ENCODE measurements at regions not wholly inside any gene's neighbourhood (a gene's known extent, or its start where the extent isn't known, plus 50 kb on each side); places are given as distances from the start of the nearest gene placed in this dataset.

DNA sequence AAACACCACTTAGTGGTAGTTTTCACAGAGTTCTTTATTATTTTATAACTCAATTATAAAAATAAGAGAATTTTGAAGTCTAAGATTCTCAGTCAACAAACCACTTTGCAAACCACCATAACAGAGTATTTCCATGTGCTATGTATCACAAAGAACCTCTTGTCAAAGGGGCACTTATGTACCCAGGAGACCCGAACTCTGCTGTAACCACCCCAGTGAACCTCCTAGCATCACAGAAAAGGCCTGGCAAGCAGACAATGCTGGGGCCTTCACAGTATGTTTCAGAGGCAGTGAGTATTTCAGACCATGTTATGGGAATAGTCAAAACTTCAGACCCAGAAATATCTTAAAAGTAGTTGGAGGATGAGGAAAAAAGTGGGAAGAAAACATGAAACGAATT, 714.1 kb downstream of the EFNB2 start:
- no peak for DNase-seq

- no peak for DNase-seq
These were observed 715.0 kb downstream of the EFNB2 start for GRCh38 chr13:105820415-105820814.

GRCh38 chr13:105817498-105817897, 718.0 kb downstream of the EFNB2 start:
- no peak for DNase-seq

DNA sequence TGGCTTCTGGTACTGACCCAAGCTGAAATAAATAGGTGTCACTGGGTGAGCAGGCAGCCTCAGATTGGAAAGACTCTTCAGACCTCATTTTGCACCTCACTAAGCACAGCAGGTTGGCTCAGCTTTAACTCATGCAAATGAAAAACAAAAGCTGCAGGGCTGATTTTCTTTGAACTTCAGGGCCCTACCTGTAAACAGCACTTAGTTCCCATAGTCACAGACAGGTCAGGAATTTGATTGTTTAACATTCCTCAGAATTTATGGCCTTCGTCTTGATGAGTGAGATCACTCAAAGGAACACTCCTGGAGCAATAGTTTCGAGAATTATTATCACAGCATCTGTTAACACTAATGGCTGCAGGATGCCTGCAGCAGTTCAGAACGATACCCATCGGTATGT, 718.5 kb downstream of the EFNB2 start:
- DNase-seq, result no peak

GRCh38 chr13:105814902-105815250, 720.6 kb downstream of the EFNB2 start:
- DNase-seq, result no peak

GRCh38 chr13:105814219-105814901, 721.1 kb downstream of the EFNB2 start:
- no peak for DNase-seq

- DNase-seq, result no peak
These were observed 728.9 kb downstream of the EFNB2 start for GRCh38 chr13:105806628-105806920.

DNA sequence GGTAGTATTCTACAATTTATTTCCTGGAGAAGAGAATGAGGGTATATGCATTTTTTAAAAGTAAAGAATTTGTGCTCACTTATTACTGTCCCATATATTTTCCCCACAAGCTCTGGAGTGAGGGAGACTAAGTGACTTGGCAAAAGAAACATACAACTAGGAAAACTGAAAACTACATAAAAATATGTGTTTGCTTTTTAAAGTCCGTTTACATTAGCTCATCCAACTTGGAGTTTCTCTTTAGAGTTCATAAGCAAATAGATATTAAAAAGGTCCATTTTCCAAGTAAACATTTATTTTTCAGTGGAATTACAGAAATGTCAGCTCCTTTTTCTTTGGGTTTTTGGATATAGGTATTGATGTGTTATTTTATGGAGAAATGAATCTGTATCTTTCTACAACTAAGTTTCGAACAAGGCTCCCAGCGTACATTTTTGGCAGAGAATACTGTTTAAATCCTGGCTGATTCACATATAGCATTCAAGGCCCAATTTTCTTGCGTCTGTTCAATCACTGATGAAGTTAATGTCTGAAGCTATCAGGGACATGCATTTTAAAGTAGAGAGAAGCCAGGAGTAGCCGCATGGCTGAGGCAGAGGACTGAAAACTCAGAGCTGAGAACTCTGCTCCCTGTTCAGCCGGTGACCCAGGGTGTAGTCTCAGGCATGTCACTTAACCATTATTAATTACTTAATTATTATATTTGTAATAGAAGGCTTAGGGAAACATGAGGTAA, 729.4 kb downstream of the EFNB2 start:
- no peak for DNase-seq

DNA sequence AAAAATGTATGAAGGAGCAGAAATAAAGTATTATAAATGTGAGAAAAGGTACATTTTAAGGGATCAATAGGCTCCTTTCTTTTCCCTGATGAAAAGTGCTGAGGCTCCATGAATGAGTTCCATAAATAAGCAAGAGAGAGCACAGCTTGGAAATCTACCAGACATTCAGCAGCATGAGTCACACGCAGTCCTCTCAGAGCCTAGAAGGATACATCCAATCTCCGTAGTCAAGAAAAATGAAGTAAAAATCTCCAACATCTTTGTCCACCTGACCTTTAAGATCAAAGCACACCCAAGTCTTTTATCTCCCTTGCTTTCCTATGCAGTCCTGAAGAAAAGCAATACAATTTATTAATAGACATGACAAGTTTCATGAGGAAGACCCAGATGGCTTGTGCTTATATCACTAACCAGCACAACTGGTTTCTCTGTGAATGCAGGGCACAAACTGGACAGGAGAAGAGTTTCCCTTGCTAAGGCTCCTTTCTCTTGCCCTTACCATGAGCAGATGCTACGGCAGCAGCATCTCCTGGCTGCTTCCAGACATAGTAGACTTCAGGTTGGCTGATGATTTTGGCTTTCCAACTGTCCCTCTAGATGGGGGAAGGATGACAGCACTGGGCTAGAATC, 730.8 kb downstream of the EFNB2 start:
- peak; percentile 25 for DNase-seq

DNA sequence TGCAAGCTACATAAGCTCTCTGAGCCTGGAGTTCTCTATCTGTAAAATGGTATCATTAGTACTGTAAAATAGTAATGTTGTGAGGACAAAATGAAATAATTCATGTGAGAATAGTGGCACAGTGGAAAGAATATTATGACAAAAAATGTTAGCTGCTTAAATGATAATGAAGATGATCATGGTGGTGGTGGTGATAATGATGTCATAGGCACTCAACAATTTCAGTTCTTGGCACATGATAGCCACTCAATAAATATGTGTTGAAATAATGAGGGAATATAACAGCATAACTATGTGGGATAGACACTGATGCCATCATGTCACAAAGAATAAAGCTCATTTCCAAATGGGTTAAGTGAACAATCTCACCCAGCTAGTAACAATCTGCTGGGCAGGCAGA, 736.3 kb downstream of the EFNB2 start:
- DNase-seq, result no peak

- DNase-seq, result peak; percentile 21
These were observed 736.9 kb downstream of the EFNB2 start for GRCh38 chr13:105798541-105798940.

GRCh38 chr13:105796081-105796480, 739.4 kb downstream of the EFNB2 start:
- no peak for DNase-seq

DNA sequence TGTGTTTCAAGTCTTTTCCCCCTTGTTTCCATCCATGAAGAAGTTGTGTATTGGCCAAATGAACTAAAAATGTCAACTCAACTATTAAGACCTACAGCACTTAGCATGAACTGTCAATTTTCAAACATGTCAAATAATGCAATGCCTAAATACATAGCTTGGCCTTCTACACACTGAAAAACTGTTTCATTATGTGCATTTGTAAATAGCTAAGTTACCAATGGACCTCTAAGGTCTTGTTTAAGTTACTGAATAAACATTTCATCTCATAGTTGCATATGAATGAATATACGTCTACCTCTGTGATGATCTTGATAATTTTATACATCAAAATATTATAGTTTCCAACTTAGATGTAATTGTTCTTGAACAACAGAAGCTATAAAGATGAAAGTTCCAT, 744.5 kb downstream of the EFNB2 start:
- no peak for DNase-seq

- no peak for DNase-seq
These were observed 746.9 kb downstream of the EFNB2 start for GRCh38 chr13:105788530-105788929.

- DNase-seq, result no peak
These were observed 747.8 kb downstream of the EFNB2 start for GRCh38 chr13:105787632-105788031.

DNA sequence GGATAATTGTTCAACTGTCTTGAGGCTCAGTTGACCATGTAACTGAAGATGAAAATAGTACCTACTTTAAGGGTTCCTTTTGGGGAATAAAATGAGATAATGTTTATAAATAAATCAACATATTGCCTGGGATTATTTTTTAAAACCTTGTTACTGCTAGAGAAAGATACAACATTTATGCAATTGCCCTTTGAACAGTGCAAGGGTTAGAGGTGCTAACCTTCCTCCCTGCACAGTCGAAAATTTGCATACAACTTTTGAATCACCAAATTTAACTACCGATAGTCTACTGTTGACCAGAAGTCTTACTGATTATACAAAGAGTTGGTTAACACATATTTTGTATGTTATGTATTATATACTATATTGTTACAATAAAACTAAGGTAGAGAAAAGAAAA, 750.0 kb downstream of the EFNB2 start:
- no peak for DNase-seq

GRCh38 chr13:105783261-105783660, 752.2 kb downstream of the EFNB2 start:
- DNase-seq, result no peak

DNA sequence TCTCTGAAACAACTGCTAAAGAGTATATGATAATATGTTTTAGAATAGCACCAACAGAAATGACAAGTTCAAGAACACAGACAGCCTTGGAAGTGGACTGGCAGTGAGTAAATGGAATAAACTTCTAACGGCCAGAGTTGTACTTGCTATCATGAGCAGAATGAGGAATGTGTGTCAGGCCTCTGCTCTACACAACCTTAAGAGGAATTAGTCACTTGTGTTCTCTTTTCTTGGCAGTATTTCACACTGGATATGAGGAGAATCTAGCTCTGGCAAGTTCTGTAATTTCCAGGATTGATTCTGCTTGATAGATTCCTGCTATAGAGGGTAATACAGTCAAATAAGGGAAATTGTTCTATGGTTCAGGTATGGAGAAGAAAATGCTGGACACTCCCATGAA, 757.3 kb downstream of the EFNB2 start:
- no peak for DNase-seq

GRCh38 chr13:105774739-105775460, 760.6 kb downstream of the EFNB2 start:
- DNase-seq, result no peak

DNA sequence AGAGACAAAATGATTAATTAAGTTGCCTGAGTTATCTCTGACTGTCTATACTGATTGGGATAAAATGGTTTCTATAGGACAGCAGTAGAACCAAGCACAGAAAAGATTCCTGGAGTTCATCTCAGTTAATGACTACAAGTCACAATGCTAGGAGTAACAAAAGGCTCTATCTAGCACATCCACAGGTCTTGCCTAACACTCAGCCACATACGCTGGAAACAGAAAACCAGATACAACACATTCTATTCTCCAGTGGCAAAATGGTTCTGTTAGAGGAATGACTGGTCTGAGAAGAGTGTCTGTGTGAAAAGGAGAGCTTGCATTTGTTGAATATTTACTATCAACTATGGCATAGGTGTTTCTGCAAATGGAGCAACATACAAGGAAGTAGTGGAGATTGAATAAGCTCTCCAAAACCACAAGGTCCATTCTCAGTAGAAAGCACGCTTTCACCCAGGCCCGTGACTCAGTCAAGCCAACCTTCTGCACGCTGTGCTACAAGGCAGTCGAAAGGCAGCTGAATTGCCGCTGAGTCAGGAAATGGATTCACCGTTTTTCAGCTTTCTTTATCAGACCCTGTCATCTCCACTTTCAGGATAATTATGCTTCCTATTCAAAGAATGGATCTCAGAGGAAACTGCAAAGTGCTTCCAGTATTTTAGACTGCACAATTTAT, 761.5 kb downstream of the EFNB2 start:
- DNase-seq, result no peak

GRCh38 chr13:105773241-105773640, 762.2 kb downstream of the EFNB2 start:
- no peak for DNase-seq

DNA sequence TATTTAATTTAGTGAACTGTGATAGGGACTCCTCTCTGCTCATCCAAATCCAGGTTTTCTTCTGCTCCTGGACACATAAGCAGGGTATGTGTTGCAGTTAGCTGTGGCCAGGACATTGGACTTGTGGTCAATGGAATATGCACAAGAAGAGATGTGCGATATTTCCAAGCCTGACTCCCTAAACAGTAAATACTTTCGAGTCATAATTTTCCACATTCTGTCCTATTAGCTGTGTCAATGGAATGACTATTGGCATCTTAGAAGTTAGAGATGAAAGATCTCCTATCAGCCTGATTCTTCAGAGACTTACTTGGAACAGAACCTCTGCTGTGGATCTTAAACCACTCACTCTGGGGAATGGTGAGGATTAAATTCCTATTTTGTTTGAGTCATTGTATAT, 771.0 kb downstream of the EFNB2 start:
- DNase-seq, result no peak

- DNase-seq, result no peak
These were observed 771.6 kb downstream of the EFNB2 start for GRCh38 chr13:105763851-105764250.

All from NCI-H446 treated with DMSO at 0.1 percent for 48 hours (cell line).